Prostate gland (tissue), 2 donors: ENCODE measurements at regions not wholly inside any gene's neighbourhood (a gene's known extent, or its start where the extent isn't known, plus 50 kb on each side); places are given as distances from the start of the nearest gene placed in this dataset.

ENCODE experiments used
- DNase-seq: peaks from one replicate; pipeline ENCODE4 v3.0.0-alpha.2; 2019; ENCODE audit warnings: low spot score
- H3K27ac ChIP-seq, 2 donors: fragments of 200-600 bp; sonication (generic); 2 replicates each; pipeline ENCODE4 v1.5.1; 2017 to 2019
- H3K27me3 ChIP-seq: fragments of 200-600 bp; sonication (generic); replicated peaks from 2 replicates; pipeline ENCODE4 v1.5.1; 2019; ENCODE audit not compliant: insufficient read depth
- H3K36me3 ChIP-seq, 2 donors: fragments of 200-600 bp; sonication (generic); 1 replicate in 1 of 2; 2 replicates in 1 of 2; pipeline versions ENCODE4 v1.5.1 to v1.8.1; 2017 to 2019
- H3K4me1 ChIP-seq: fragments of 200-600 bp; sonication (generic); replicated peaks from 2 replicates; pipeline ENCODE4 v1.5.1; 2019
- H3K4me3 ChIP-seq, 2 donors: fragments of 200-600 bp; sonication (generic); 2 replicates each; pipeline ENCODE4 v1.5.1; 2017 to 2019
- H3K9me3 ChIP-seq: fragments of 200-600 bp; sonication (generic); 2 replicates; pipeline ENCODE4 v1.5.1; 2017
- POLR2A ChIP-seq: fragments of 450-650 bp; IDR thresholded peaks from one replicate; pipeline ENCODE4 v1.6.1; 2016; ENCODE audit warnings: antibody characterized with exemption, mild to moderate bottlenecking
- POLR2AphosphoS5 ChIP-seq: sonication (generic); formaldehyde crosslinking; IDR thresholded peaks from one replicate; pipeline ENCODE4 v1.6.1; 2017; ENCODE audit warnings: antibody characterized with exemption
- WGBS: methylation state at CpG from one replicate; pipeline ENCODE4 v1.1.5; 2018; 5-methylcytosine and 5-hydroxymethylcytosine counted together
- intact Hi-C: fragments of 100-400 bp; cut with DNase I; formaldehyde crosslinking; loops from one replicate; pipeline ENCODE4 v1.14.2; 2022
- TF ChIP-seq, protein P1 (sequence below), 4 experiments: fragments of 200-600 bp in 2 of 4; fragments of 450-650 bp in 2 of 4; sonication (generic) in 2 of 4; IDR thresholded peaks; 1 replicate in 3 of 4; 2 replicates in 1 of 4; pipeline ENCODE4 v1.5.1; 2016 to 2019; ENCODE audit warnings: antibody characterized with exemption in 4 of 4, mild to moderate bottlenecking in 2 of 4, moderate library complexity in 2 of 4

DNA sequence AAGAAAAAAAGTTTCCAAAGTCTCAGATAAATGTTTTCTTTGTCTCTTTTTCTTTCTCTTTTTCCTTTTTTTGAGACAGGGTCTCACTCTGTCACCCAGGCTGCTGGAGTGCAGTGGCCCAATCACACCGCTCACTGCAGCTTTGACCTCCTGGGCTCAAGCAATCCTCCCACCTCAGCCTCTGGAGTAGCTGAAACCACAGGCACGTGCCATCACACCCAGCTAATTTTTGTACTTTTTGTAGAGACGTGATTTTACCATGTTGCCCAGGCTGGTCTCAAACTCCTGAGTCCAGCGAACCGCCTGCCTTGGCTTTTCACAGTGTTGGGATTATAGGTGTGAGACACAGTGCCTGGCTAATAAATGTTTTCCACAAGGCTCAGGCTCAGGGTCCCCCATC lies 53.3 kb upstream of the KSR1 start:
- no peak for DNase-seq
- Histone ChIP-seq H3K9me3 (no peaks in the 10 kb centered on the region), H3K27ac (no peak overlapping the region), H3K36me3 (no peaks in the 10 kb centered on the region), H3K4me3 (no peak overlapping the region), H3K4me1 (no peaks in the 10 kb centered on the region), H3K27me3 (no peaks in the 10 kb centered on the region)
- 61% methylated on average over 5 of the region's 5 CpGs for WGBS
- intact Hi-C loops, result no loop called here
- TF ChIP-seq POLR2A (no peak), POLR2AphosphoS5 (no peak)
- TF ChIP-seq, protein P1, sequence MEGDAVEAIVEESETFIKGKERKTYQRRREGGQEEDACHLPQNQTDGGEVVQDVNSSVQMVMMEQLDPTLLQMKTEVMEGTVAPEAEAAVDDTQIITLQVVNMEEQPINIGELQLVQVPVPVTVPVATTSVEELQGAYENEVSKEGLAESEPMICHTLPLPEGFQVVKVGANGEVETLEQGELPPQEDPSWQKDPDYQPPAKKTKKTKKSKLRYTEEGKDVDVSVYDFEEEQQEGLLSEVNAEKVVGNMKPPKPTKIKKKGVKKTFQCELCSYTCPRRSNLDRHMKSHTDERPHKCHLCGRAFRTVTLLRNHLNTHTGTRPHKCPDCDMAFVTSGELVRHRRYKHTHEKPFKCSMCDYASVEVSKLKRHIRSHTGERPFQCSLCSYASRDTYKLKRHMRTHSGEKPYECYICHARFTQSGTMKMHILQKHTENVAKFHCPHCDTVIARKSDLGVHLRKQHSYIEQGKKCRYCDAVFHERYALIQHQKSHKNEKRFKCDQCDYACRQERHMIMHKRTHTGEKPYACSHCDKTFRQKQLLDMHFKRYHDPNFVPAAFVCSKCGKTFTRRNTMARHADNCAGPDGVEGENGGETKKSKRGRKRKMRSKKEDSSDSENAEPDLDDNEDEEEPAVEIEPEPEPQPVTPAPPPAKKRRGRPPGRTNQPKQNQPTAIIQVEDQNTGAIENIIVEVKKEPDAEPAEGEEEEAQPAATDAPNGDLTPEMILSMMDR (IDR thresholded peaks at IDR 0.05), result no peak

DNA sequence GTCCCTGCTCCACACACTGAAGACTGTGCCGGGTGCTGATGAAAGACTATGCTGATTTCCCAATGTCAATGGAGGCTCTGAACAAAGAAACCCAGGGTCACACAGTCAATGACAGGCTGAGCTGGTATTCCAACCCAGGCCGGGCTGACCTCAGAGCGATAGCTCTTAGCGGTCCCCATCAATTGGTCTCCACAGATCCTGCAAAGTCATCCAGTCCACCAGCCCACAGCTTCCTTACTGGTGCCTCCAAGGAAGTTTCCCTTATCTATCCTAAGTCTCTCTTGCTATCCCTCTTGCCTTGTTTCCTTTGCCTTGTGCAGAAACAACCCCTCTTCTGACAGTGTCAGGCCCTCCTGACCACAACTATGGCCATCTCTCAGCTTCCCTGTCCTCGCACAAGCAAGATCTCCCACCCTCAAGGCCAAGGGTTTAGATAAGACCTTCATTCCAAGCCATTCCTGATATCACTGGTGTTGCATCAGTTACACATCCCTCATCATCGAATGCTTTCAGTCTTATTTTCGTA lies 52.7 kb upstream of the KSR1 start:
- WGBS, result 93% methylated on average over 7 of the region's 7 CpGs

DNA sequence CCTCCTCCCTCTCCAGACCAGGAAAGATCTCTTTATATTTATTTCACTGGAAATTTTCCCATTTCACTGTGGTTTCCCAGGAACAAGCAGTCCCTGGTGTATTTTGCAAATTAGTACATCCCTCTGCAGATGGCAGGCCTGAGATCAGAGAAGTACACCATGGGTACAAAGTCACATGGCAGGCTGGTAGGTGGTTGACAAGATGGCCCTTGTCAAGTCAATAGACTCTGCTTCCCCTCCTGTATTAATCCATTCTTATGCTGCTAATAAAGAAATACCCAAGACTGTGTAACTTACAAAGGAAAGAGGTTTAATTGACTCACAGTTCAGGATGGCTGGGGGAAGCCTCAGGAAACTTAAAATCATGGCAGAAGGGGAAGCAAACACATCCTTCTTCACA lies 51.6 kb upstream of the KSR1 start:
- intact Hi-C loops, result no loop called here

More for the DNA sequence above, 52.7 kb upstream of the KSR1 start:
- Histone ChIP-seq H3K9me3 (no peaks in the 10 kb centered on the region), H3K36me3 (no peaks in the 10 kb centered on the region), H3K4me1 (no peaks in the 10 kb centered on the region), H3K4me3 (no peak overlapping the region), H3K27me3 (no peaks in the 10 kb centered on the region), H3K27ac (no peak overlapping the region)
- TF ChIP-seq, protein P1 (IDR thresholded peaks at IDR 0.05), result no peak
- TF ChIP-seq POLR2AphosphoS5, result no peak
- no peak for TF ChIP-seq POLR2A
- intact Hi-C loops, result no loop called here
- DNase-seq, result no peak

More for the DNA sequence above, 51.6 kb upstream of the KSR1 start:
- Histone ChIP-seq H3K27me3 (no peaks in the 10 kb centered on the region), H3K27ac (no peak overlapping the region), H3K4me1 (no peaks in the 10 kb centered on the region), H3K9me3 (no peaks in the 10 kb centered on the region), H3K4me3 (no peak overlapping the region), H3K36me3 (no peaks in the 10 kb centered on the region)
- TF ChIP-seq POLR2A (no peak), POLR2AphosphoS5 (no peak)
- TF ChIP-seq, protein P1 (IDR thresholded peaks at IDR 0.05), result no peak
- DNase-seq, result no peak
